C4-2B (cell line): ENCODE measurements at regions not wholly inside any gene's neighbourhood (a gene's known extent, or its start where the extent isn't known, plus 50 kb on each side); places are given as distances from the start of the nearest gene placed in this dataset.

ENCODE experiments used
- CTCF ChIP-seq: fragments of 450-650 bp; conservative IDR thresholded peaks from 2 replicates; pipeline ENCODE4 v1.5.1; 2017; ENCODE audit warnings: mild to moderate bottlenecking
- ZFX ChIP-seq: fragments of 450-650 bp; IDR thresholded peaks from 2 replicates; pipeline ENCODE4 v1.6.1; 2017

- TF ChIP-seq CTCF = no peak
- no peak for TF ChIP-seq ZFX
Observed at GRCh38 chr3:193897288-193897687, 238.7 kb upstream of the HES1 start.
